Neural cell (in vitro differentiated cells): ENCODE measurements at regions not wholly inside any gene's neighbourhood (a gene's known extent, or its start where the extent isn't known, plus 50 kb on each side); places are given as distances from the start of the nearest gene placed in this dataset.
"Not testable (repeated sequence)": the region's sequence is repeated elsewhere in the genome, so short reads cannot be mapped to it uniquely, and the experiment has no call there.

Experiments used
- H2AFZ ChIP-seq: fragments of 200-600, 300-800 bp; sonication (generic), shearing (Covaris generic); 2 replicates; pipeline ENCODE4 v1.6.0; 2014; ENCODE audit warnings: low read depth, mild to moderate bottlenecking, antibody characterized with exemption, low read length, moderate library complexity
- H3F3A ChIP-seq: fragments of 200-600 bp; shearing (Covaris generic); 2 replicates; pipeline ENCODE4 v1.6.1; 2016; ENCODE audit warnings: mild to moderate bottlenecking, moderate library complexity, mixed read lengths, antibody characterized with exemption, low read length; ENCODE audit not compliant: insufficient read depth, poor library complexity, severe bottlenecking
- H3K27ac ChIP-seq: fragments of 200-600, 300-800 bp; sonication (generic), shearing (Covaris generic); 2 replicates; pipeline ENCODE4 v1.5.1; 2014; ENCODE audit warnings: mild to moderate bottlenecking, low read length, moderate library complexity
- H3K27me3 ChIP-seq: fragments of 300-800, 200-600 bp; sonication (generic), shearing (Covaris generic); 2 replicates; pipeline ENCODE4 v1.6.0; 2014; ENCODE audit warnings: mild to moderate bottlenecking, low read depth, low read length, moderate library complexity; ENCODE audit not compliant: insufficient read depth
- H3K36me3 ChIP-seq: fragments of 300-800, 200-600 bp; sonication (generic), shearing (Covaris generic); 2 replicates; pipeline ENCODE4 v1.5.1; 2014; ENCODE audit warnings: mild to moderate bottlenecking, antibody characterized with exemption, low read length, moderate library complexity; ENCODE audit not compliant: insufficient read depth
- H3K4me2 ChIP-seq: fragments of 300-800, 200-600 bp; sonication (generic), shearing (Covaris generic); 2 replicates; pipeline ENCODE4 v1.6.0; 2014; ENCODE audit warnings: mild to moderate bottlenecking, low read length
- H3K4me3 ChIP-seq: fragments of 300-800, 200-600 bp; sonication (generic), shearing (Covaris generic); 2 replicates; pipeline ENCODE4 v1.5.1; 2014; ENCODE audit warnings: mild to moderate bottlenecking, low read length, moderate library complexity
- H3K79me2 ChIP-seq: fragments of 200-600 bp; shearing (Covaris generic); replicated peaks from 2 replicates; pipeline ENCODE4 v1.6.0; 2014; ENCODE audit warnings: mild to moderate bottlenecking, low read length, moderate library complexity; ENCODE audit not compliant: insufficient read depth
- H3K9ac ChIP-seq: fragments of 300-800, 200-600 bp; sonication (generic), shearing (Covaris generic); 2 replicates; pipeline ENCODE4 v1.6.1; 2016; ENCODE audit warnings: mild to moderate bottlenecking, low read length, mixed read lengths
- H3K9me2 ChIP-seq: fragments of 200-600 bp; shearing (Covaris generic); 2 replicates; pipeline ENCODE4 v1.6.1; 2016; ENCODE audit warnings: mild to moderate bottlenecking, low read length, mixed read lengths; ENCODE audit not compliant: insufficient read depth
- H3K9me3 ChIP-seq: fragments of 200-600, 300-800 bp; sonication (generic), shearing (Covaris generic); 2 replicates; pipeline ENCODE4 v1.6.1; 2016; ENCODE audit warnings: mild to moderate bottlenecking, mixed run types, low read length, moderate library complexity, mixed read lengths
- H4K20me1 ChIP-seq: fragments of 200-600 bp; shearing (Covaris generic); 2 replicates; pipeline ENCODE4 v1.6.1; 2016; ENCODE audit warnings: mild to moderate bottlenecking, mixed run types; ENCODE audit not compliant: insufficient read depth
- CTCF ChIP-seq: fragments of 450-650 bp; IDR thresholded peaks from 2 replicates; pipeline ENCODE4 v1.5.1; 2014; ENCODE audit warnings: antibody characterized with exemption, mild to moderate bottlenecking, moderate library complexity; ENCODE audit not compliant: poor library complexity, severe bottlenecking
- EP300 ChIP-seq: fragments of 450-650 bp; conservative IDR thresholded peaks from 2 replicates; pipeline ENCODE4 v1.6.1; 2014; ENCODE audit warnings: antibody characterized with exemption, mild to moderate bottlenecking, moderate library complexity; ENCODE audit not compliant: poor library complexity, severe bottlenecking
- EZH2 ChIP-seq: fragments of 200-600, 300-800 bp; shearing (Covaris generic), sonication (generic); IDR thresholded peaks from 2 replicates; pipeline ENCODE4 v1.6.1; 2014; ENCODE audit warnings: antibody characterized with exemption, low read length, borderline replicate concordance, mild to moderate bottlenecking; ENCODE audit not compliant: insufficient read depth, poor library complexity, severe bottlenecking
- MXI1 ChIP-seq: fragments of 450-650 bp; conservative IDR thresholded peaks from 2 replicates; pipeline ENCODE4 v1.6.1; 2014; ENCODE audit warnings: antibody characterized with exemption, mild to moderate bottlenecking; ENCODE audit not compliant: poor library complexity, severe bottlenecking
- POLR2AphosphoS5 ChIP-seq: IDR thresholded peaks from 2 replicates; pipeline ENCODE4 v1.6.1; 2012
- RAD21 ChIP-seq: fragments of 450-650 bp; conservative IDR thresholded peaks from 2 replicates; pipeline ENCODE4 v1.6.1; 2014; ENCODE audit warnings: antibody characterized with exemption, mild to moderate bottlenecking, moderate library complexity
- SMC3 ChIP-seq: fragments of 450-650 bp; conservative IDR thresholded peaks from 2 replicates; pipeline ENCODE4 v1.6.1; 2014; ENCODE audit warnings: antibody characterized with exemption, mild to moderate bottlenecking, moderate library complexity; ENCODE audit not compliant: poor library complexity
- TAF1 ChIP-seq: IDR thresholded peaks from 2 replicates; pipeline ENCODE4 v1.6.1; 2012; ENCODE audit warnings: low read depth
- TF ChIP-seq, protein P1 (sequence below): IDR thresholded peaks from 2 replicates; pipeline ENCODE4 v1.6.1; 2012; ENCODE audit warnings: borderline replicate concordance

GRCh38 chr6:21873562-21873961 is 280.0 kb downstream of the SOX4 start:
- H3K9ac ChIP-seq = no peak overlapping the region
- no peaks in the 10 kb centered on the region for H3K9me2 ChIP-seq
- no peak overlapping the region for H3K4me3 ChIP-seq
- H3K9me3 ChIP-seq = no peaks in the 10 kb centered on the region
- H3K36me3 ChIP-seq = no peaks in the 10 kb centered on the region
- H3K27me3 ChIP-seq = no peaks in the 10 kb centered on the region
- H2AFZ ChIP-seq = no peak overlapping the region
- H3K4me2 ChIP-seq = no peak overlapping the region
- H4K20me1 ChIP-seq = no peaks in the 10 kb centered on the region
- no peaks in the 10 kb centered on the region for H3K79me2 ChIP-seq
- TF ChIP-seq EZH2 = no peak
- TF ChIP-seq, protein P1, sequence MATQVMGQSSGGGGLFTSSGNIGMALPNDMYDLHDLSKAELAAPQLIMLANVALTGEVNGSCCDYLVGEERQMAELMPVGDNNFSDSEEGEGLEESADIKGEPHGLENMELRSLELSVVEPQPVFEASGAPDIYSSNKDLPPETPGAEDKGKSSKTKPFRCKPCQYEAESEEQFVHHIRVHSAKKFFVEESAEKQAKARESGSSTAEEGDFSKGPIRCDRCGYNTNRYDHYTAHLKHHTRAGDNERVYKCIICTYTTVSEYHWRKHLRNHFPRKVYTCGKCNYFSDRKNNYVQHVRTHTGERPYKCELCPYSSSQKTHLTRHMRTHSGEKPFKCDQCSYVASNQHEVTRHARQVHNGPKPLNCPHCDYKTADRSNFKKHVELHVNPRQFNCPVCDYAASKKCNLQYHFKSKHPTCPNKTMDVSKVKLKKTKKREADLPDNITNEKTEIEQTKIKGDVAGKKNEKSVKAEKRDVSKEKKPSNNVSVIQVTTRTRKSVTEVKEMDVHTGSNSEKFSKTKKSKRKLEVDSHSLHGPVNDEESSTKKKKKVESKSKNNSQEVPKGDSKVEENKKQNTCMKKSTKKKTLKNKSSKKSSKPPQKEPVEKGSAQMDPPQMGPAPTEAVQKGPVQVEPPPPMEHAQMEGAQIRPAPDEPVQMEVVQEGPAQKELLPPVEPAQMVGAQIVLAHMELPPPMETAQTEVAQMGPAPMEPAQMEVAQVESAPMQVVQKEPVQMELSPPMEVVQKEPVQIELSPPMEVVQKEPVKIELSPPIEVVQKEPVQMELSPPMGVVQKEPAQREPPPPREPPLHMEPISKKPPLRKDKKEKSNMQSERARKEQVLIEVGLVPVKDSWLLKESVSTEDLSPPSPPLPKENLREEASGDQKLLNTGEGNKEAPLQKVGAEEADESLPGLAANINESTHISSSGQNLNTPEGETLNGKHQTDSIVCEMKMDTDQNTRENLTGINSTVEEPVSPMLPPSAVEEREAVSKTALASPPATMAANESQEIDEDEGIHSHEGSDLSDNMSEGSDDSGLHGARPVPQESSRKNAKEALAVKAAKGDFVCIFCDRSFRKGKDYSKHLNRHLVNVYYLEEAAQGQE = no peak
- no peak for TF ChIP-seq CTCF
- no peak for TF ChIP-seq EP300
- no peak for TF ChIP-seq SMC3
- TF ChIP-seq RAD21 = no peak
- no peak for TF ChIP-seq POLR2AphosphoS5
- TF ChIP-seq MXI1 = no peak
- TF ChIP-seq TAF1 = no peak
- H3F3A ChIP-seq = no peaks in the 10 kb centered on the region
- H3K27ac ChIP-seq = no peak overlapping the region

DNA sequence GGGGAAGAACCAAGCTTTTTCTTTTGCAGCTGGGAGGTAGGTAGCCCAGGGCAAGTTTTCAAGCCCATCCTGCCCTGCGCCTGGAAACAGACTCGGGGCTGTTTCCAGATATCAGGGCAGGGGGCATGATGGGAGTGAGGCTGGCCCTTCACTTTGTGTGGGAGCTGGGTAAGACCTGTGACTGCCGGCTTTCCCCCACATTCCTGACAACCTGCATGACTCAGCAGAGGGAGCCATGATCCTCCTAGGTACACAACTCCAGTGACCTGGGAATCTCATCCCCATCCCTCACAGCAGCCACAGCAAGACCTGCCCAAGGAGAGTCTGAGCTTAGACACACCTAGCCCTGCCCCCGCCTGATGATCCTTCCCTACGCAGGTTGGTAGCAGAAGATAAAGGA is 280.8 kb downstream of the SOX4 start:
- H3K4me3 ChIP-seq = no peak overlapping the region
- no peaks in the 10 kb centered on the region for H3F3A ChIP-seq
- H3K79me2 ChIP-seq = no peaks in the 10 kb centered on the region
- no peaks in the 10 kb centered on the region for H3K27me3 ChIP-seq
- no peaks in the 10 kb centered on the region for H3K36me3 ChIP-seq
- TF ChIP-seq SMC3 = no peak
- TF ChIP-seq, protein P1 = no peak
- no peak for TF ChIP-seq MXI1
- TF ChIP-seq EP300 = no peak
- no peak for TF ChIP-seq EZH2
- no peaks in the 10 kb centered on the region for H3K9me3 ChIP-seq
- H3K9me2 ChIP-seq = no peaks in the 10 kb centered on the region
- H3K27ac ChIP-seq = no peak overlapping the region
- no peak overlapping the region for H3K9ac ChIP-seq
- H3K4me2 ChIP-seq = no peak overlapping the region
- H4K20me1 ChIP-seq = no peaks in the 10 kb centered on the region
- H2AFZ ChIP-seq = no peak overlapping the region

- not testable (repeated sequence) for H4K20me1 ChIP-seq, H3K4me2 ChIP-seq, H3K27me3 ChIP-seq, H3F3A ChIP-seq, H3K36me3 ChIP-seq, H2AFZ ChIP-seq, H3K9ac ChIP-seq, H3K4me3 ChIP-seq, H3K9me3 ChIP-seq, H3K9me2 ChIP-seq, H3K79me2 ChIP-seq, H3K27ac ChIP-seq
Measured at GRCh38 chr6:21877037-21877436, 283.5 kb downstream of the SOX4 start.

GRCh38 chr6:21880249-21880648 is 286.7 kb downstream of the SOX4 start:
- H3K9me3 ChIP-seq, H3K4me3 ChIP-seq, H3K4me2 ChIP-seq, H3F3A ChIP-seq, H2AFZ ChIP-seq, H3K27me3 ChIP-seq, H3K79me2 ChIP-seq, H3K9me2 ChIP-seq, H4K20me1 ChIP-seq, H3K9ac ChIP-seq, H3K36me3 ChIP-seq, H3K27ac ChIP-seq: not testable (repeated sequence)
